HG03342 (cell line): ENCODE measurements at regions not wholly inside any gene's neighbourhood (a gene's known extent, or its start where the extent isn't known, plus 50 kb on each side); places are given as distances from the start of the nearest gene placed in this dataset.

Source experiments
- ATAC-seq: cut with Tn5 transposase; IDR thresholded peaks from one replicate; pipeline ENCODE4 v1.9.1; 2021; ENCODE audit warnings: mild to moderate bottlenecking, moderate library complexity; ENCODE audit not compliant: unreplicated experiment

GRCh38 chr10:111338805-111339204 lies 262.0 kb downstream of the ADRA2A start:
- ATAC-seq = peak; percentile 89

DNA sequence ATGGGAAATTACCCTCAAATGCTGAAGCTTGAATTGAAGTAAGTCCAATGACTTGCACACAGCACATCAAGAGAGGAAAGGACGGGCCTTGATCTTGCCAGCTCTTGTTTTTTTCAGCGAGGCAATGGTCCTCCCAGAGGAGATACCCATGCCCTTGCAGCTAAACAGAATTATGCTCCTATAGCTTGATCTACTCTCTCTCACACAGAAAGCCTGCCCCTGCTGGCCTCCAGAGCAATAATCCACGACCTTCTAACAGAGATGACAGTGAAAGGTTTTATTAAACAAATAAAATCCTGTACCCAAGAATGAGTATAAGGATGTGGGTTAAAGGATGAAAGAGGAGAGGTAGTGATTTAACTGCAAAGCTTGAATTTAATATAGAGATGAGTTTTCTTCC lies 268.0 kb downstream of the ADRA2A start:
- no peak for ATAC-seq

DNA sequence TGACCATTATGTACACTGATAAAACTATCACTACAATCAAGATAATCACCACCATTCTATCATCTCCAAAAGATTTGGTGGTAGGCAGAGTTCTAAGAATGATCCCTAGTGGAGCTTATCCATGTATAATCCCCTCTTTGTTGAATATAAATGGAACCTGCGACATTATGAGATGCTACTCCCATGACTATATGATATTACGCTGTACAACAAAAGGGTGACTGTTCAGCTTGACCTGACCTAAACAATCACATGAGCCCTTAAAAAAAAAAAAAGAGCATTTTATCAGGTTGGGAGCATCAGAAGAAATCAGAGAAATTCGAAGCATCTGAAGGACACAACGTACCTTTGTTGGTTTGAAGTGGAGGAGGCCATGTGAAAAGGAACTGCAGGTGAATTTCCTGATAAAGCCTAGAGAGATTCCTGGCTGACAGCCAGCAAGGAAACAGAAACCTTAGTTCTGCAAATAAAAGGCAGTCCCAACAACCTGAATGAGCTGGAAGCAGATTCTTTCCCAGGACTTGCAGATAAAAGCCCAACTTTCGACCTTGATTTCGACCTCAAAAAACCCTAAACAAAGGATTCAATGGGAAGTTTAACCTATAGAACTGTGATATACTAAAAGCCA lies 270.7 kb downstream of the ADRA2A start:
- no peak for ATAC-seq

DNA sequence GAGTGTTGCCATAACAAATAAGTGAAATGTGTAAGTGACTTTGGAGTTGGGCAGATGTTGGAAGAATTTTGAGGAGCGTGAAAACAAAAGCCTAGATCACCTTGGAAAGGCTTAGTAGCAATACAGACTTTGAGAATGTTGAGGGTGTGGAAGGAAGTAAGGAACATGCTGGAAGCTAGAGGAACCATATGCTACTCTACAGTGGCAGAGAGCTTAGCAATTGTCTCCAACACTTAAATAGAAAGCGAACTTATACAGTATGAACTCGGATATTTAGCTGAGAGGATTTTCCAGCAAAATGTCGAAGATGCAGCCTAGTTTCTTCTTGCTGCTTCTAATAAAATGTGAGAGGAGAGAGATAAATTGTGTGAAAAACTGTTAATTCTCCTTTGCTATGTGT lies 271.2 kb downstream of the ADRA2A start:
- no peak for ATAC-seq

DNA sequence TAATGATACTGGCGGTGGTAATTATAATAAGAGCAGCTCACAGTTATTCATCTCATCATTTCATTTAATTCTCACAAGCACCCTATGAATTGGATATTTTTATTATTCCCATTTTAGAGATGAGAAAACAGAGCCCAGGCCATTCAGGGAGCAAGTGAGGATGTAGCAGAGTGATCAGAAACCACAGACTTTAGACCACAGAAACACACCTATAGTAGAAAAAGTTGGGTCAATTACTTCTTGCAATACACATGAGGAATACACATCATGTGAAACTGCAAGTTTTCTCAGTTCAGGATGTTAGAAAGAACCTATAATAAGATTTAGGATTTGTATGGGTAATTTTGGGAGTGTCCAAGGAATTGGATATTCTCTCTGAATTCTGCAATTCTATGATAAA lies 278.0 kb downstream of the ADRA2A start:
- ATAC-seq = no peak

GRCh38 chr10:111356571-111356970 lies 279.7 kb downstream of the ADRA2A start:
- no peak for ATAC-seq

DNA sequence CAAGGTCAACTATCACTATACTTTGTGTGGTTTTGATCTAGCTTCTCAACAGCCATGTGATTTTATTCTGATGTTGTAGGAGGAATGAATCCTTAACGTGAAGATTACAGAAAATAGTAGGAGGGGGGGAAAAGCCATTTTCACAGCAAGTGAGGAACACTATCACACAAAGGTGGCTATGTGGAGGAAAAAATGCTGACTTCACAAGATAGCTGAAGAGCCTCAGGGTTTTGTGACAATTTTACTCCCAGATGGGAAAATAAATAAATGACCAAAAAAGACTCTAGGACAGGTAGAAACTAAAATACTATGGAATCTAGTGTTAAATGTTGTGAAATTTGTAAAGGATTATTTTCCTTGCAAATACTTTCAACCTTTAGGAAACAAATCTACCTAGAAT lies 281.0 kb downstream of the ADRA2A start:
- no peak for ATAC-seq

GRCh38 chr10:111360260-111360925 lies 283.6 kb downstream of the ADRA2A start:
- peak; percentile 79 for ATAC-seq

- ATAC-seq = no peak
Measured at GRCh38 chr10:111367531-111367930, 290.7 kb downstream of the ADRA2A start.

DNA sequence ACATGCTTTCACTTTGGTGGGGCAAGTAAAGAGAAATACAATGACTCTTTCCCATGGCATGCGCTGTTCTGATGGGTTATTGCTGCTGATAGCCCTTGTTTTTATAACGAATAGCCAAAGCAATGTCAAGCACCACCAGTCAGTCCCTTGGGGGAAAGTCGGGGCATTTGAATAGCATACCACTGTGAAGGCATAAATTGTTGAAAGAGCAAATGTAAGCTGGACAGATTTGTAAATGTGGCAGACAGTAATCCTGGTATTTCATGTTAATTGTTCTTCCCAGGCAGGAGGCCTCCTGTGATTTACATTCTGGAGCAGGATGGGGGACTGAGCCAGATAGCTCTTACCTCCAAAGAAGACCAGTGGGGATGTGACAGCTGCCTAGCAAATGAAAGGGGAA lies 293.3 kb downstream of the ADRA2A start:
- ATAC-seq = no peak

DNA sequence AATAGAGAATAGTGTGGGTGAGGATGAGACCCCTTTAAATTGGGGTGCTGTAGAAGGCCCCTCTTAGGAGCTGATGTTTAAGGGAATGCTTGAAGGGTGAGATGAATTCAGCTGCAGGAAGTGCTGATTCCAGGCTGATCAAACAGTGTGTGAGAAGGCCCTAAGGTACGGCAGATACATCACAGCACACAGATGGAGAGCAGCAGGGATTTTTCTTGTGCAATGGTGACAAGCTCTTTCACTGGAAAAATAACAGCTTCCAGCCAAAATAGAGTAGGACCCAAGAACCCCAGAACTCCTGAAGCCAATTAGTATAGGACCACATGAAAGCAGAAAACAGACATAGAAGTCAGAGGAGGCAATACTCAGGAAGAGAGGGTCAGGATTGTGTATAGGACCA lies 296.9 kb downstream of the ADRA2A start:
- ATAC-seq = no peak

GRCh38 chr10:111379534-111380187 lies 302.8 kb downstream of the ADRA2A start:
- no peak for ATAC-seq

GRCh38 chr10:111384556-111384955 lies 307.7 kb downstream of the ADRA2A start:
- no peak for ATAC-seq

DNA sequence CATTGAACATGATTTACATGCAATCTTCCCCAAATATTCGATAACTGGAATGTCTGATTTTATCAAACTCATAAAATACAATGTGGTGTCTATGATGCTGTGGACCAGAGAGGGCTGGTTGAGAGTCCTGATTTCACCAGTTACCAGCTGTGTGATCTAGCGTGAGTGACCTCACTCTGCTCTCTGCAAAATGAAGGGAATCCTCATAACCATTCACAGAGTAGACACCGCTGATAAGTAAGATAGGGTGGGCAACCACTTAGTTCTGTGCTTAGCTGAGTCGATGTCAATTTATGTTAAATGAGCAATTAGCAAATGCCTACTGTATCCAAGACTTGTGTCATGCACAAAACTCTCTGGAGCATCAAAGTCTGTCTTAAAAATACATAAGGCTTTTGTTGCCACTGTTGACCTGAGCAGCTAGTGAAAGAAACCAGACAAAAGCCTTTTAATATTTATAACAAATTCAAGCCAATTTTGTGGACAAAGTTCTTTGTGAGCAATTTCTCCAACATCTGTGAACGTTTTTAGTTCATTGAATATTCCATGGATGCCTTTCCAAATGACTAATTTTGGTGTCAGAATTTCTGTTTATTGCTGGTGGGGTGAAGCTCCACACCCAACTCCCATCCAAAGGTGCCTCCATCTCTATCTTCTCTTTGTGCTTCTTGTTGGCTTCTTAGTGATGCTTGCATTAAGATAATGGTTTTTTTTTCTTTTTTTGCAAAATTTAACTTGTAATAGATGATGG lies 314.2 kb downstream of the ADRA2A start:
- no peak for ATAC-seq

GRCh38 chr10:111392159-111392558 lies 315.3 kb downstream of the ADRA2A start:
- no peak for ATAC-seq

- no peak for ATAC-seq
Measured at GRCh38 chr10:111392910-111393309, 316.1 kb downstream of the ADRA2A start.

- no peak for ATAC-seq
Measured at GRCh38 chr10:111410740-111411139, 333.9 kb downstream of the ADRA2A start.

DNA sequence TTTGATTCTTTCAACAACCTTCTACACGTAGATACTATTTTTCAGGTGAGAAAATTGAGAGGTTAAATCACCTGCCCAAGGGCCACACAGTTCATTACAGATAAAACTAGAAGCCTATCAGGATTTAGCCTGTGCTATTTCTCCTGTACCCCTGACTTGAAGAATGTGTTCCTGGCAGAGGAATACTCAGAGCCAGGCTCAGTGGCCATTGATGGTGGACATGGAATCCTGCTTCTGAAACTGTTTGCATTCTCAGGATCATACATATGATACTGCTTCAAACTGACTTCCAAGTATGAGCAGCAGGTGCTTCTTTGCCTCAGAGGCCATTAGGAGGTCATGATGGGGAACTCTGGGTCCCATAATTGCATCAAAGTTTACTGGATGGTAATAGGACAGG lies 348.6 kb downstream of the ADRA2A start:
- no peak for ATAC-seq

GRCh38 chr10:111429288-111430028 lies 352.6 kb downstream of the ADRA2A start:
- ATAC-seq = no peak

- no peak for ATAC-seq
Measured at GRCh38 chr10:111430070-111430469, 353.2 kb downstream of the ADRA2A start.

- no peak for ATAC-seq
Measured at GRCh38 chr10:111432588-111432987, 355.8 kb downstream of the ADRA2A start.
